ENCODE measurements at regions not wholly inside any gene's neighbourhood (a gene's known extent, or its start where the extent isn't known, plus 50 kb on each side); places are given as distances from the start of the nearest gene placed in this dataset.

- FAIRE-seq (no peak), DNase-seq (ENCODE audit: insufficient read length, low spot score) (no peak)
Measured at GRCh38 chr14:80381807-80382363, 170.6 kb upstream of the DIO2 start.

GRCh38 chr14:80379035-80379434 lies 167.7 kb upstream of the DIO2 start:
- FAIRE-seq: no peak
- DNase-seq (ENCODE audit: insufficient read length, low spot score): no peak

GRCh38 chr14:80378084-80378690 lies 166.9 kb upstream of the DIO2 start:
- FAIRE-seq (no peak), DNase-seq (ENCODE audit: insufficient read length, low spot score) (no peak)

GRCh38 chr14:80364816-80365215 lies 153.5 kb upstream of the DIO2 start:
- FAIRE-seq (no peak), DNase-seq (ENCODE audit: insufficient read length, low spot score) (no peak)

- FAIRE-seq: no peak
Measured at GRCh38 chr14:80364274-80364673, 153.0 kb upstream of the DIO2 start.

GRCh38 chr14:80358112-80358511 lies 146.8 kb upstream of the DIO2 start:
- no peak for FAIRE-seq
- DNase-seq (ENCODE audit: insufficient read length, low spot score): no peak

More at GRCh38 chr14:80364274-80364673, 153.0 kb upstream of the DIO2 start:
- no peak for DNase-seq (ENCODE audit: insufficient read length, low spot score)

- no peak for DNase-seq (ENCODE audit: insufficient read length, low spot score)
- FAIRE-seq: no peak
Measured at GRCh38 chr14:80356413-80356812, 145.1 kb upstream of the DIO2 start.

- DNase-seq (ENCODE audit: insufficient read length, low spot score) (no peak), FAIRE-seq (no peak)
Measured at GRCh38 chr14:80354860-80355581, 143.7 kb upstream of the DIO2 start.

- no peak for FAIRE-seq
Measured at GRCh38 chr14:80352471-80352870, 141.2 kb upstream of the DIO2 start.

GRCh38 chr14:80350707-80351106 lies 139.4 kb upstream of the DIO2 start:
- no peak for FAIRE-seq
- no peak for DNase-seq (ENCODE audit: insufficient read length, low spot score)

More at GRCh38 chr14:80352471-80352870, 141.2 kb upstream of the DIO2 start:
- no peak for DNase-seq (ENCODE audit: insufficient read length, low spot score)

GRCh38 chr14:80346395-80346794 lies 135.1 kb upstream of the DIO2 start:
- FAIRE-seq (no peak), DNase-seq (ENCODE audit: insufficient read length, low spot score) (no peak)

- no peak for FAIRE-seq
- DNase-seq (ENCODE audit: insufficient read length, low spot score): no peak
Measured at GRCh38 chr14:80344208-80344607, 132.9 kb upstream of the DIO2 start.

GRCh38 chr14:80336608-80337106 lies 125.4 kb upstream of the DIO2 start:
- DNase-seq (ENCODE audit: insufficient read length, low spot score): no peak
- no peak for FAIRE-seq

GRCh38 chr14:80325688-80326087 lies 114.4 kb upstream of the DIO2 start:
- DNase-seq (ENCODE audit: insufficient read length, low spot score) (no peak), FAIRE-seq (no peak)

- DNase-seq (ENCODE audit: insufficient read length, low spot score) (no peak), FAIRE-seq (no peak)
Measured at GRCh38 chr14:80325112-80325511, 113.8 kb upstream of the DIO2 start.

GRCh38 chr14:80324649-80325048 lies 113.3 kb upstream of the DIO2 start:
- DNase-seq (ENCODE audit: insufficient read length, low spot score): no peak
- FAIRE-seq: no peak

GRCh38 chr14:80323038-80323665 lies 111.8 kb upstream of the DIO2 start:
- FAIRE-seq (no peak), DNase-seq (ENCODE audit: insufficient read length, low spot score) (no peak)

- FAIRE-seq (no peak), DNase-seq (ENCODE audit: insufficient read length, low spot score) (no peak)
Measured at GRCh38 chr14:80316441-80316840, 105.1 kb upstream of the DIO2 start.

- DNase-seq (ENCODE audit: insufficient read length, low spot score) (no peak), FAIRE-seq (no peak)
Measured at GRCh38 chr14:80315681-80316080, 104.4 kb upstream of the DIO2 start.

- no peak for DNase-seq (ENCODE audit: insufficient read length, low spot score)
- no peak for FAIRE-seq
Measured at GRCh38 chr14:80313806-80314205, 102.5 kb upstream of the DIO2 start.

GRCh38 chr14:80310938-80311750 lies 99.8 kb upstream of the DIO2 start:
- FAIRE-seq (no peak), DNase-seq (ENCODE audit: insufficient read length, low spot score) (no peak)

Data from HTR-8/SVneo (cell line).